ENCODE measurements at regions not wholly inside any gene's neighbourhood (a gene's known extent, or its start where the extent isn't known, plus 50 kb on each side); places are given as distances from the start of the nearest gene placed in this dataset.

- H3K4me1 ChIP-seq (ENCODE audit: control insufficient read depth in 2 of 2, insufficient read depth in 2 of 2, low read length in 2 of 2), result no peaks in the 10 kb centered on the region
- peaks cover 0 to 2% (median 0%) of the 10 kb centered on the region in 3 donors for H3K9me3 ChIP-seq (ENCODE audit: control extremely low read depth in 1 of 3, control insufficient read depth in 2 of 3, insufficient read depth in 1 of 3, low read length in 2 of 3)
- intact Hi-C loops (cut with micrococcal nuclease), result no loop called here
- no peaks in the 10 kb centered on the region for H3K27me3 ChIP-seq (replicated peaks in 1 of 4; ENCODE audit: control extremely low read depth in 1 of 4, control insufficient read depth in 3 of 4, insufficient read depth in 4 of 4, low read length in 3 of 4)
- no peak overlapping the region for H3K27ac ChIP-seq (ENCODE audit: low read length in 2 of 2)
- no peaks in the 10 kb centered on the region for H3K36me3 ChIP-seq (replicated peaks in 1 of 2; ENCODE audit: control extremely low read depth in 1 of 2, control insufficient read depth in 1 of 2, extremely low read depth in 1 of 2, insufficient read depth in 2 of 2, low read length in 1 of 2)
- H3K4me3 ChIP-seq (ENCODE audit: control extremely low read depth in 1 of 5, extremely low read depth in 1 of 5, insufficient read depth in 1 of 5, low read depth in 2 of 5, low read length in 4 of 5), result no peak overlapping the region
- H3K4me2 ChIP-seq (replicated peaks; ENCODE audit: low read depth, low read length, poor library complexity, severe bottlenecking), result no peak overlapping the region
- Mint-ChIP-seq H3K27ac (no peak overlapping the region), H3K4me3 (no peak overlapping the region), H3K27me3 (no peaks in the 10 kb centered on the region), H3K9me3 (ENCODE audit: insufficient read depth) (peaks cover 2% of the 10 kb centered on the region), H3K4me1 (no peaks in the 10 kb centered on the region)
- no peaks in the 10 kb centered on the region for H4K20me1 ChIP-seq (ENCODE audit: control insufficient read depth, insufficient read depth, low read length, poor library complexity, severe bottlenecking)
- CTCF ChIA-PET, result no interaction called here
- no CpG with 5 or more reads among the region's 2 CpGs for WGBS (ENCODE audit: insufficient coverage)
- ATAC-seq (ENCODE audit: low read depth), result no peak
- no peak for DNase-seq
- H3K79me2 ChIP-seq (ENCODE audit: control insufficient read depth, insufficient read depth, low read length), result no peaks in the 10 kb centered on the region
- H3K9ac ChIP-seq (ENCODE audit: low read length), result no peak overlapping the region
- H2AFZ ChIP-seq (ENCODE audit: insufficient read depth, low read depth, low read length, poor library complexity, severe bottlenecking), result no peak overlapping the region
- POLR2A ChIA-PET, result no interaction called here
- no peak for TF ChIP-seq EZH2 (IDR thresholded peaks at IDR 0.05; ENCODE audit: borderline replicate concordance, insufficient read depth, low read depth, low read length, poor library complexity, severe bottlenecking)
- no peak for TF ChIP-seq CTCF (IDR thresholded peaks at IDR 0.05)
Measured at GRCh38 chr5:166240705-166241104, 2050.7 kb upstream of the WWC1 start.

- intact Hi-C loops (cut with micrococcal nuclease), result no loop called here
- TF ChIP-seq CTCF (IDR thresholded peaks at IDR 0.05) (no peak), EZH2 (IDR thresholded peaks at IDR 0.05; ENCODE audit: borderline replicate concordance, insufficient read depth, low read depth, low read length, poor library complexity, severe bottlenecking) (no peak)
- no CpG with 5 or more reads among the region's 2 CpGs for WGBS (ENCODE audit: insufficient coverage)
- Histone ChIP-seq H3K4me3 (ENCODE audit: control extremely low read depth in 1 of 5, extremely low read depth in 1 of 5, insufficient read depth in 1 of 5, low read depth in 2 of 5, low read length in 4 of 5) (no peak overlapping the region), H3K9me3 (ENCODE audit: control extremely low read depth in 1 of 3, control insufficient read depth in 2 of 3, insufficient read depth in 1 of 3, low read length in 2 of 3) (no peaks in the 10 kb centered on the region), H3K4me1 (ENCODE audit: control insufficient read depth in 2 of 2, insufficient read depth in 2 of 2, low read length in 2 of 2) (no peaks in the 10 kb centered on the region), H3K79me2 (ENCODE audit: control insufficient read depth, insufficient read depth, low read length) (no peaks in the 10 kb centered on the region), H2AFZ (ENCODE audit: insufficient read depth, low read depth, low read length, poor library complexity, severe bottlenecking) (no peak overlapping the region), H3K27ac (ENCODE audit: low read length in 2 of 2) (no peak overlapping the region), H3K36me3 (replicated peaks in 1 of 2; ENCODE audit: control extremely low read depth in 1 of 2, control insufficient read depth in 1 of 2, extremely low read depth in 1 of 2, insufficient read depth in 2 of 2, low read length in 1 of 2) (no peaks in the 10 kb centered on the region), H3K9ac (ENCODE audit: low read length) (no peak overlapping the region), H4K20me1 (ENCODE audit: control insufficient read depth, insufficient read depth, low read length, poor library complexity, severe bottlenecking) (no peaks in the 10 kb centered on the region), H3K27me3 (replicated peaks in 1 of 4; ENCODE audit: control extremely low read depth in 1 of 4, control insufficient read depth in 3 of 4, insufficient read depth in 4 of 4, low read length in 3 of 4) (no peaks in the 10 kb centered on the region), H3K4me2 (replicated peaks; ENCODE audit: low read depth, low read length, poor library complexity, severe bottlenecking) (no peak overlapping the region)
- H3K4me1 Mint-ChIP-seq, result no peaks in the 10 kb centered on the region
- no peak overlapping the region for H3K27ac Mint-ChIP-seq
- ATAC-seq (ENCODE audit: low read depth) (no peak), DNase-seq (no peak)
- ChIA-PET CTCF (no interaction called here), POLR2A (no interaction called here)
- peaks cover 3% of the 10 kb centered on the region for H3K9me3 Mint-ChIP-seq (ENCODE audit: insufficient read depth)
- H3K4me3 Mint-ChIP-seq, result no peak overlapping the region
- H3K27me3 Mint-ChIP-seq, result no peaks in the 10 kb centered on the region
Measured at GRCh38 chr5:166245556-166245955, 2045.9 kb upstream of the WWC1 start.
